HepG2 (cell line): ENCODE measurements at regions not wholly inside any gene's neighbourhood (a gene's known extent, or its start where the extent isn't known, plus 50 kb on each side); places are given as distances from the start of the nearest gene placed in this dataset.
A peak's percentile ranks its signal among the peaks of the same experiment; 100 is the strongest.

Source experiments
- AGO1 ChIP-seq: fragments of 200-400 bp; formaldehyde crosslinking; IDR thresholded peaks from 2 replicates; pipeline ENCODE4 v1.6.1; 2017; ENCODE audit warnings: mild to moderate bottlenecking, low read depth, low read length, moderate library complexity; ENCODE audit not compliant: poor library complexity, severe bottlenecking
- ARID4A ChIP-seq: sonication (generic); formaldehyde crosslinking; IDR thresholded peaks from 2 replicates; pipeline ENCODE4 v1.5.0; 2020; ENCODE audit warnings: mild to moderate bottlenecking, missing genetic modification reagents, borderline replicate concordance
- EEA1 ChIP-seq: sonication (generic); formaldehyde crosslinking; IDR thresholded peaks from 2 replicates; pipeline ENCODE4 v1.5.1; 2020; ENCODE audit warnings: mild to moderate bottlenecking, missing genetic modification reagents, borderline replicate concordance
- FLYWCH1 ChIP-seq: sonication (generic); formaldehyde crosslinking; IDR thresholded peaks from 2 replicates; pipeline ENCODE4 v1.8.1; 2023; ENCODE audit warnings: mild to moderate bottlenecking, missing genetic modification reagents
- FOXA1 ChIP-seq, 2 experiments: fragments of 450-650 bp in 1 of 2; sonication (generic) in 1 of 2; formaldehyde crosslinking in 1 of 2; IDR thresholded peaks; 2 replicates each; pipeline versions ENCODE4 v1.4.0 to v1.6.1; 2016 to 2020; ENCODE audit warnings: missing genetic modification reagents in 1 of 2
- FOXO1 ChIP-seq: sonication (generic); formaldehyde crosslinking; IDR thresholded peaks from 2 replicates; pipeline ENCODE4 v1.4.0; 2020; ENCODE audit warnings: missing genetic modification reagents
- GABPB1 ChIP-seq: IDR thresholded peaks from 2 replicates; pipeline ENCODE4 v1.6.1; 2016; ENCODE audit warnings: mild to moderate bottlenecking, missing genetic modification reagents, moderate library complexity, missing compliant biosample characterization
- HIC2 ChIP-seq: sonication (generic); formaldehyde crosslinking; IDR thresholded peaks from 2 replicates; pipeline ENCODE4 v1.9.0; 2022; ENCODE audit warnings: low read depth, missing genetic modification reagents
- IRX3 ChIP-seq: sonication (generic); formaldehyde crosslinking; IDR thresholded peaks from 2 replicates; pipeline ENCODE4 v1.8.1; 2023; ENCODE audit warnings: mild to moderate bottlenecking, low read depth, missing genetic modification reagents, borderline replicate concordance
- JDP2 ChIP-seq: sonication (generic); formaldehyde crosslinking; IDR thresholded peaks from 2 replicates; pipeline ENCODE4 v1.8.1; 2022; ENCODE audit warnings: missing genetic modification reagents, borderline replicate concordance
- MTA3 ChIP-seq: sonication (generic); formaldehyde crosslinking; IDR thresholded peaks from 2 replicates; pipeline ENCODE4 v1.4.0; 2020; ENCODE audit warnings: missing genetic modification reagents
- PHF5A ChIP-seq: IDR thresholded peaks from one replicate; pipeline ENCODE4 v1.6.1; 2018; ENCODE audit warnings: low read depth, missing genetic modification reagents; ENCODE audit not compliant: unreplicated experiment
- PTBP1 ChIP-seq: fragments of 200-400 bp; formaldehyde crosslinking; IDR thresholded peaks from 2 replicates; pipeline ENCODE4 v1.6.1; 2018; ENCODE audit warnings: low read length, low read depth; ENCODE audit not compliant: poor library complexity, severe bottlenecking
- RNF219 ChIP-seq: sonication (generic); formaldehyde crosslinking; IDR thresholded peaks from 2 replicates; pipeline ENCODE4 v1.5.0; 2020; ENCODE audit warnings: mild to moderate bottlenecking, missing genetic modification reagents
- SIX1 ChIP-seq: sonication (generic); formaldehyde crosslinking; IDR thresholded peaks from 2 replicates; pipeline ENCODE4 v1.4.0; 2020; ENCODE audit warnings: missing genetic modification reagents, borderline replicate concordance
- ZBTB14 ChIP-seq: sonication (generic); formaldehyde crosslinking; IDR thresholded peaks from 2 replicates; pipeline ENCODE4 v1.4.0; 2020; ENCODE audit warnings: missing genetic modification reagents
- ZFP36 ChIP-seq: fragments of 150-350 bp; IDR thresholded peaks from 2 replicates; pipeline ENCODE4 v1.6.1; 2018; ENCODE audit warnings: borderline replicate concordance, low read length, low read depth; ENCODE audit not compliant: partially characterized antibody
- ZNF576 ChIP-seq: sonication (generic); formaldehyde crosslinking; IDR thresholded peaks from 2 replicates; pipeline ENCODE4 v1.4.0; 2020; ENCODE audit warnings: mild to moderate bottlenecking, missing genetic modification reagents

- TF ChIP-seq MTA3 (no peak), IRX3 (CRISPR knock-in tag) (0 out of 2 replicates have a peak, but pooled peaks have one; percentile 59), PTBP1 (no peak), EEA1 (CRISPR knock-in tag) (no peak), JDP2 (no peak), FOXA1 (IDR thresholded peaks at IDR 0.05) (no peak), FOXA1 (CRISPR knock-in tag; IDR thresholded peaks at IDR 0.05) (peak; percentile 83), SIX1 (CRISPR knock-in tag) (0 out of 2 replicates have a peak, but pooled peaks have one; percentile 45), FLYWCH1 (CRISPR knock-in tag) (no peak), ZBTB14 (CRISPR knock-in tag) (no peak), ZFP36 (no peak), PHF5A (CRISPR knock-in tag) (no peak), FOXO1 (CRISPR knock-in tag) (peak; percentile 93), RNF219 (CRISPR knock-in tag) (peak; percentile 79; the same call in 1 of the 2 replicates), AGO1 (no peak), GABPB1 (CRISPR knock-in tag) (peak; percentile 87), HIC2 (CRISPR knock-in tag) (peak; percentile 80; the same call in 1 of the 2 replicates), ARID4A (CRISPR knock-in tag) (peak; percentile 69; the same call in 1 of the 2 replicates), ZNF576 (CRISPR knock-in tag) (peak; percentile 79; the same call in 1 of the 2 replicates)
Observed at GRCh38 chr9:91100878-91101450, 260.8 kb downstream of the AUH start (continued).
